MM.1S (cell line): ENCODE measurements at regions not wholly inside any gene's neighbourhood (a gene's known extent, or its start where the extent isn't known, plus 50 kb on each side); places are given as distances from the start of the nearest gene placed in this dataset.

Experiments used
- EZH2 ChIP-seq: fragments of 300-600 bp; sonication (generic); optimal IDR thresholded peaks from 2 replicates; pipeline ENCODE3; 2017; ENCODE audit warnings: low read depth, mild to moderate bottlenecking, antibody characterized with exemption, low read length, mixed read lengths
- TF ChIP-seq, protein P1 (sequence below): fragments of 300-600 bp; sonication (generic); IDR thresholded peaks from 2 replicates; pipeline ENCODE4 v1.5.1; 2016; ENCODE audit warnings: antibody characterized with exemption, low read length, mixed read lengths

DNA sequence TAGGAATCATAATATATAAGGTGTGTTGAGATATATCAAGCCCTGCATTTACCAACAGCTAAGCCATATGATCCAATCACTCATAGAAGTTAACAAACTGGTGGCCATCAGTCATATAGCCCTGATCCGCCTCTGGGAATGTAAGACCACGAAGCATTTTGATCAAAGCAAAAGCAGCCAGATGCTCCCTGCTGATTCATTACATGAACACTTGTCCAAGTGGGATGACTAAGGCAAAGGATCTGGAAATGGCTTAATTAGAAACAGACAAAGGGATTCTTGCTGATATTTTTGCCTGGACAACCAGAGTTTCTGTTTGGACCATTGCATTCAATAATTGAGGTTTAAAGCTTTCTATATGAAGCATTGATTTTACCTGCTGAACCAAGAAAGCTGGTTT, 535.5 kb downstream of the GPAM start:
- TF ChIP-seq, protein P1, sequence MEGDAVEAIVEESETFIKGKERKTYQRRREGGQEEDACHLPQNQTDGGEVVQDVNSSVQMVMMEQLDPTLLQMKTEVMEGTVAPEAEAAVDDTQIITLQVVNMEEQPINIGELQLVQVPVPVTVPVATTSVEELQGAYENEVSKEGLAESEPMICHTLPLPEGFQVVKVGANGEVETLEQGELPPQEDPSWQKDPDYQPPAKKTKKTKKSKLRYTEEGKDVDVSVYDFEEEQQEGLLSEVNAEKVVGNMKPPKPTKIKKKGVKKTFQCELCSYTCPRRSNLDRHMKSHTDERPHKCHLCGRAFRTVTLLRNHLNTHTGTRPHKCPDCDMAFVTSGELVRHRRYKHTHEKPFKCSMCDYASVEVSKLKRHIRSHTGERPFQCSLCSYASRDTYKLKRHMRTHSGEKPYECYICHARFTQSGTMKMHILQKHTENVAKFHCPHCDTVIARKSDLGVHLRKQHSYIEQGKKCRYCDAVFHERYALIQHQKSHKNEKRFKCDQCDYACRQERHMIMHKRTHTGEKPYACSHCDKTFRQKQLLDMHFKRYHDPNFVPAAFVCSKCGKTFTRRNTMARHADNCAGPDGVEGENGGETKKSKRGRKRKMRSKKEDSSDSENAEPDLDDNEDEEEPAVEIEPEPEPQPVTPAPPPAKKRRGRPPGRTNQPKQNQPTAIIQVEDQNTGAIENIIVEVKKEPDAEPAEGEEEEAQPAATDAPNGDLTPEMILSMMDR, result no peak
- TF ChIP-seq EZH2, result no peak
